ENCODE measurements at regions not wholly inside any gene's neighbourhood (a gene's known extent, or its start where the extent isn't known, plus 50 kb on each side); places are given as distances from the start of the nearest gene placed in this dataset.
A peak's percentile ranks its signal among the peaks of the same experiment; 100 is the strongest.
"Not testable (repeated sequence)": the region's sequence is repeated elsewhere in the genome, so short reads cannot be mapped to it uniquely, and the experiment has no call there.

DNA sequence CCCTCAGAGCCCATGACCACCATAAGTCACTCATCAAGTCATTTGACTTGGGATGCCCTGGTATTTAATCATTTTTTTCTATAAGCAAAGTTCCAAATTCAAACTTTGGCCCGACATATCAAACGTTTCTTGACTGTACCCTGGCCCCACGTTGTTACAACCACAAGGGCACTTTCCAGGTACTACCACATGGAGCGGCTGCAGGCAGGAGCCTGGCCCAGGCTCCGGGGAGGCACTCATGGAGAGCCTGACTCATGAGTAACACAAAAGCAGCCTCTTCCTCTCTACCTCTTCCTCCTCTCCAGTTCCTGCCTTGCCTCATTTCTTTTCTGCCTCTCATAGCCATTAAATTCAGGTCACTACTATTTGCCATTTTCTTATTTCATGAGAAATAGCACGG lies 87.2 kb downstream of the CDRT15L2 start:
- TF ChIP-seq, protein P1, sequence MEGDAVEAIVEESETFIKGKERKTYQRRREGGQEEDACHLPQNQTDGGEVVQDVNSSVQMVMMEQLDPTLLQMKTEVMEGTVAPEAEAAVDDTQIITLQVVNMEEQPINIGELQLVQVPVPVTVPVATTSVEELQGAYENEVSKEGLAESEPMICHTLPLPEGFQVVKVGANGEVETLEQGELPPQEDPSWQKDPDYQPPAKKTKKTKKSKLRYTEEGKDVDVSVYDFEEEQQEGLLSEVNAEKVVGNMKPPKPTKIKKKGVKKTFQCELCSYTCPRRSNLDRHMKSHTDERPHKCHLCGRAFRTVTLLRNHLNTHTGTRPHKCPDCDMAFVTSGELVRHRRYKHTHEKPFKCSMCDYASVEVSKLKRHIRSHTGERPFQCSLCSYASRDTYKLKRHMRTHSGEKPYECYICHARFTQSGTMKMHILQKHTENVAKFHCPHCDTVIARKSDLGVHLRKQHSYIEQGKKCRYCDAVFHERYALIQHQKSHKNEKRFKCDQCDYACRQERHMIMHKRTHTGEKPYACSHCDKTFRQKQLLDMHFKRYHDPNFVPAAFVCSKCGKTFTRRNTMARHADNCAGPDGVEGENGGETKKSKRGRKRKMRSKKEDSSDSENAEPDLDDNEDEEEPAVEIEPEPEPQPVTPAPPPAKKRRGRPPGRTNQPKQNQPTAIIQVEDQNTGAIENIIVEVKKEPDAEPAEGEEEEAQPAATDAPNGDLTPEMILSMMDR (IDR thresholded peaks at IDR 0.05; ENCODE audit: low read depth, low read length), result peak; percentile 4
- not testable (repeated sequence) for H3K4me3 ChIP-seq; H3K27ac ChIP-seq; H3K36me3 ChIP-seq; H3K4me1 ChIP-seq (ENCODE audit: low read depth); H3K9me3 ChIP-seq (ENCODE audit: low read depth); H3K27me3 ChIP-seq
- DNase-seq (ENCODE audit: low read depth in 1 of 2, low spot score in 1 of 2), result peak in 1 of 2 donors; percentile 33

GRCh38 chr17:20667712-20668111 lies 88.2 kb downstream of the CDRT15L2 start:
- not testable (repeated sequence) for H3K9me3 ChIP-seq (ENCODE audit: low read depth); H3K4me1 ChIP-seq (ENCODE audit: low read depth); H3K36me3 ChIP-seq; H3K27ac ChIP-seq; H3K4me3 ChIP-seq; H3K27me3 ChIP-seq
- DNase-seq (ENCODE audit: low read depth in 1 of 2, low spot score in 1 of 2), result peak in 1 of 2 donors; percentile 5

GRCh38 chr17:20668316-20668715 lies 88.8 kb downstream of the CDRT15L2 start:
- DNase-seq (ENCODE audit: low read depth in 1 of 2, low spot score in 1 of 2), result peak in 1 of 2 donors; percentile 27
- not testable (repeated sequence) for H3K4me3 ChIP-seq; H3K9me3 ChIP-seq (ENCODE audit: low read depth); H3K36me3 ChIP-seq; H3K27ac ChIP-seq; H3K4me1 ChIP-seq (ENCODE audit: low read depth); H3K27me3 ChIP-seq

DNA sequence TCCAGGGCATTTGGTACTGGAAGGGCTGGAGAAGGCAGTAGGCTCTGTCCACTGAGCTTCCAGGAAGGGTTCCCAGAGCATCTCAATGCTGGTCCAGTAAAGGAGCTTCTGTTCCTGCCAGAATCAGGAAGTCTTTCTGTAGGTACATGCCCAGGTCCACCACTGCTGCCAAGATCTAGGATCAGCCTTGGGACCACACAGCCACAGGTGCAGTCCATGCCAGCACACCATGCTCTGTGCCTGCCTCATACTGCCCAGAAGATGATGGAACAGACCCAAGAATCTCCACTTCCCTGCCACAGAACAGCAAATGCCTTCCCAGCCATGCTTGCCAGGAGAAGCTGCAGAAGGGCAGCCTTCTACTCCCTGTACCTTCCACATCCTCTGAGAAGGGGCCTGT lies 89.3 kb downstream of the CDRT15L2 start:
- H3K9me3 ChIP-seq (ENCODE audit: low read depth); H3K4me3 ChIP-seq; H3K4me1 ChIP-seq (ENCODE audit: low read depth); H3K27ac ChIP-seq; DNase-seq (ENCODE audit: low read depth in 1 of 2, low spot score in 1 of 2); H3K36me3 ChIP-seq; H3K27me3 ChIP-seq: not testable (repeated sequence)

DNA sequence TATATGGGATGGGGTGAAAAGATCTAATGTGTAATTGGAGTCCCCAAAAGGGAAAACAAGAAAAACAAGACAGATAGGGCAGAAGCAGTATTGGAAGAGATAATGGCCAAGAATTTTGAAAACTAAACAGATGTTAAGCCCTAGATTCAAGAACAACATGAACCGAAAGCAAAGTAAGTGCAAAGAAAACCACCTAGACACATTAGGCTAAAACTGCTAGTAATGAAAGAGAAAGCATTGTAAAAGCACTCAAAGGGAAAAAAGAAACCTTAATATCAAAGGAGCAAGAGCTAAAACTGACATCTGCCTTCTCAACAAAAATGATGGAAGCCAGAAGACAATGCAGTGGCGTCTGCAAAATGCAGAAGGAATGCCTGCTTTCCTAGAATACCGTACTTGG lies 91.0 kb downstream of the CDRT15L2 start:
- H3K4me3 ChIP-seq; H3K9me3 ChIP-seq (ENCODE audit: low read depth); H3K27me3 ChIP-seq; DNase-seq (ENCODE audit: low read depth in 1 of 2, low spot score in 1 of 2); H3K27ac ChIP-seq; H3K4me1 ChIP-seq (ENCODE audit: low read depth); H3K36me3 ChIP-seq: not testable (repeated sequence)

DNA sequence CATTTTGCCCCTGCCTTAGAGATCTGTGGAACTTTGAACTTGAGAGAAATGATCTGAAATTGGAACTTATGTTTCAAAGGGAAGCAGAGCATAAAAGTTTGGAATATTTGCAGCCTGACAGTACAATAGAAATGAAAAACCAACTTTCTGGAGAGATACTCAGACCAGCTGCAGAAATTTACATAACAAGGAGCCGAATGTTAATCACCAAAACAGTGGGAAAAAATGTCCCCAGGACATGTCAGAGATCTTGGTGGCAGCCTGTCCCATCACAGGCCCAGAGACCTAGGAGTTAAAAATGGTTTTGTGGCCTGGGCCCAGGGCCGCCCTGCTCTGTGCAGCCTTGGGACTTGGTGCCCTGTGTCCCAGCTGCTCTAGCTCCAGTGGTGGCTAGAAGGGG lies 94.8 kb downstream of the CDRT15L2 start:
- not testable (repeated sequence) for H3K4me3 ChIP-seq; H3K36me3 ChIP-seq; H3K27ac ChIP-seq; H3K27me3 ChIP-seq; H3K4me1 ChIP-seq (ENCODE audit: low read depth); DNase-seq (ENCODE audit: low read depth in 1 of 2, low spot score in 1 of 2); H3K9me3 ChIP-seq (ENCODE audit: low read depth)

- DNase-seq (ENCODE audit: low read depth in 1 of 2, low spot score in 1 of 2); H3K4me1 ChIP-seq (ENCODE audit: low read depth); H3K27ac ChIP-seq; H3K4me3 ChIP-seq; H3K36me3 ChIP-seq; H3K27me3 ChIP-seq; H3K9me3 ChIP-seq (ENCODE audit: low read depth): not testable (repeated sequence)
Observed at GRCh38 chr17:20675707-20676106, 96.2 kb downstream of the CDRT15L2 start.

- H3K27ac ChIP-seq; H3K27me3 ChIP-seq; DNase-seq (ENCODE audit: low read depth in 1 of 2, low spot score in 1 of 2); H3K9me3 ChIP-seq (ENCODE audit: low read depth); H3K4me3 ChIP-seq; H3K4me1 ChIP-seq (ENCODE audit: low read depth); H3K36me3 ChIP-seq: not testable (repeated sequence)
Observed at GRCh38 chr17:20676656-20677055, 97.1 kb downstream of the CDRT15L2 start.

- not testable (repeated sequence) for H3K9me3 ChIP-seq (ENCODE audit: low read depth); H3K27me3 ChIP-seq; H3K27ac ChIP-seq; DNase-seq (ENCODE audit: low read depth in 1 of 2, low spot score in 1 of 2); H3K4me1 ChIP-seq (ENCODE audit: low read depth); H3K4me3 ChIP-seq; H3K36me3 ChIP-seq
Observed at GRCh38 chr17:20677469-20677868, 97.9 kb downstream of the CDRT15L2 start.

DNA sequence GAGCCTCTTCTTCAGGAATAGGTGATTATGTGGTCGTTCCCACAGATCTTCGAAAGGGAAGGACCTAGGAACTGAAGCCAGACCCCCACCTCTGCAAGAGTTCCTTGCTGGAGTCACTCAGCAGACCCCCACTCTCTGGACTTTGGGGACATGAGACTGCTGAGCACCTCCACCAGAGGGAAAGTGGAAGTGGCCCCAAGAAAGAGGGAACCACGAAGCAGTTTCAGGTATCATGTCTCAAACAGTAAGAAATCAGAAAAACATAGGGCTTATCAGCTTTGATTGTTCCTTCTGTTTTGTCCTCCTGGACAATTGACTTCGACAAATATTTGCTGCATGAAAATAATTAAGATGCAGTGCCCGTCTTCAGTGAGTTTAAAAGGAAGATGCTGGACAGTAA lies 98.9 kb downstream of the CDRT15L2 start:
- not testable (repeated sequence) for DNase-seq (ENCODE audit: low read depth in 1 of 2, low spot score in 1 of 2); H3K4me1 ChIP-seq (ENCODE audit: low read depth); H3K9me3 ChIP-seq (ENCODE audit: low read depth); H3K4me3 ChIP-seq; H3K27ac ChIP-seq; H3K36me3 ChIP-seq; H3K27me3 ChIP-seq

- not testable (repeated sequence) for H3K4me1 ChIP-seq (ENCODE audit: low read depth); H3K27me3 ChIP-seq; H3K27ac ChIP-seq; H3K9me3 ChIP-seq (ENCODE audit: low read depth); H3K36me3 ChIP-seq; H3K4me3 ChIP-seq
- DNase-seq (ENCODE audit: low read depth in 1 of 2, low spot score in 1 of 2), result peak in 1 of 2 donors; percentile 67
Observed at GRCh38 chr17:20681746-20682722, 102.5 kb downstream of the CDRT15L2 start.

DNA sequence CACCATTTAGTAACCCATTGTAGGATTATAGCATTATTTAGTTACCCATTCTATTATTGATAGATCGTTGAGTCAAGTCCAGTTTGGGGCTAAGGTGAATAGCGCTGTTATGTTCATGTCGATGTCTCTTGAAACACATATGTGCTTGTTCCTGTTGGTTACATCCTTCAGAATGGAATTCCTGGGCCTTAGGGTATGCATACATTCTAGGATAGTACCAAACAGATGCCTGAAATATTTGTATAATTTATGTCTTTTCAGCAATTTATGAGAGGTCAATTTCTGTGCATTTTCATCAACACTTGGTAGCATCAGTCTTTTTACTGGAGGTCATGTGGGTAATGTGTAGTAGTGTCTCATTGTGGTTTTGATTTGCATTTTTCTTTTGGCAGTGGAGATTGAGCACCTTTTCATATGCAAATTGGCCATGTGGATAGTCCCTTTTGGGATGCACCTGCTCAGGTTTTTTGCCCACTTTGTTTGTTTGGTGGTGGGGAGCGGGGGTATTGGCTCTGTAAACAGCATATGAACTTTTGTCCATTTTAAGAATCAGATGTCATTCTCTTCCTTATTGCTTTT lies 104.2 kb downstream of the CDRT15L2 start:
- H3K4me3 ChIP-seq; H3K4me1 ChIP-seq (ENCODE audit: low read depth); H3K36me3 ChIP-seq; H3K27me3 ChIP-seq; H3K9me3 ChIP-seq (ENCODE audit: low read depth); H3K27ac ChIP-seq; DNase-seq (ENCODE audit: low read depth in 1 of 2, low spot score in 1 of 2): not testable (repeated sequence)

- peaks cover 12% of the 10 kb centered on the region for H3K4me1 ChIP-seq (ENCODE audit: low read depth)
- not testable (repeated sequence) for H3K4me3 ChIP-seq; DNase-seq (ENCODE audit: low read depth in 1 of 2, low spot score in 1 of 2); H3K36me3 ChIP-seq; H3K27me3 ChIP-seq; H3K9me3 ChIP-seq (ENCODE audit: low read depth); H3K27ac ChIP-seq
Observed at GRCh38 chr17:20684975-20685374, 105.5 kb downstream of the CDRT15L2 start.

Data from cardiac muscle cell (in vitro differentiated cells and primary cell).